Prostate gland (tissue), 2 donors: ENCODE measurements at regions not wholly inside any gene's neighbourhood (a gene's known extent, or its start where the extent isn't known, plus 50 kb on each side); places are given as distances from the start of the nearest gene placed in this dataset.

Experiments
- DNase-seq: peaks from one replicate; pipeline ENCODE4 v3.0.0-alpha.2; 2019; ENCODE audit warnings: low spot score
- H3K27ac ChIP-seq, 2 donors: fragments of 200-600 bp; sonication (generic); 2 replicates each; pipeline ENCODE4 v1.5.1; 2017 to 2019
- H3K27me3 ChIP-seq: fragments of 200-600 bp; sonication (generic); replicated peaks from 2 replicates; pipeline ENCODE4 v1.5.1; 2019; ENCODE audit not compliant: insufficient read depth
- H3K36me3 ChIP-seq, 2 donors: fragments of 200-600 bp; sonication (generic); 1 replicate in 1 of 2; 2 replicates in 1 of 2; pipeline versions ENCODE4 v1.5.1 to v1.8.1; 2017 to 2019
- H3K4me1 ChIP-seq: fragments of 200-600 bp; sonication (generic); replicated peaks from 2 replicates; pipeline ENCODE4 v1.5.1; 2019
- H3K4me3 ChIP-seq, 2 donors: fragments of 200-600 bp; sonication (generic); 2 replicates each; pipeline ENCODE4 v1.5.1; 2017 to 2019
- H3K9me3 ChIP-seq: fragments of 200-600 bp; sonication (generic); 2 replicates; pipeline ENCODE4 v1.5.1; 2017
- CTCF ChIP-seq, 4 experiments: fragments of 200-600 bp in 2 of 4; fragments of 450-650 bp in 2 of 4; sonication (generic) in 2 of 4; IDR thresholded peaks; 1 replicate in 3 of 4; 2 replicates in 1 of 4; pipeline ENCODE4 v1.5.1; 2016 to 2019; ENCODE audit warnings: antibody characterized with exemption in 4 of 4, mild to moderate bottlenecking in 2 of 4, moderate library complexity in 2 of 4
- POLR2A ChIP-seq: fragments of 450-650 bp; IDR thresholded peaks from one replicate; pipeline ENCODE4 v1.6.1; 2016; ENCODE audit warnings: antibody characterized with exemption, mild to moderate bottlenecking
- POLR2AphosphoS5 ChIP-seq: sonication (generic); formaldehyde crosslinking; IDR thresholded peaks from one replicate; pipeline ENCODE4 v1.6.1; 2017; ENCODE audit warnings: antibody characterized with exemption
- WGBS: methylation state at CpG from one replicate; pipeline ENCODE4 v1.1.5; 2018; 5-methylcytosine and 5-hydroxymethylcytosine counted together
- intact Hi-C: fragments of 100-400 bp; cut with DNase I; formaldehyde crosslinking; loops from one replicate; pipeline ENCODE4 v1.14.2; 2022

- H3K27me3 ChIP-seq, result no peaks in the 10 kb centered on the region
Observed at GRCh38 chr1:38657873-38658272, 201.7 kb downstream of the RRAGC start.

GRCh38 chr1:38657207-38657840 is 202.2 kb downstream of the RRAGC start:
- no peaks in the 10 kb centered on the region for H3K27me3 ChIP-seq
- H3K27ac ChIP-seq, result no peak overlapping the region
- H3K4me1 ChIP-seq, result no peaks in the 10 kb centered on the region
- no peaks in the 10 kb centered on the region for H3K36me3 ChIP-seq
- intact Hi-C loops, result no loop called here
- H3K4me3 ChIP-seq, result no peak overlapping the region
- TF ChIP-seq POLR2AphosphoS5, result no peak
- no peak for TF ChIP-seq CTCF (IDR thresholded peaks at IDR 0.05)
- no peak for TF ChIP-seq POLR2A
- 70% methylated on average over 3 of the region's 3 CpGs for WGBS
- no peaks in the 10 kb centered on the region for H3K9me3 ChIP-seq
- no peak for DNase-seq

More at GRCh38 chr1:38657873-38658272, 201.7 kb downstream of the RRAGC start:
- no peaks in the 10 kb centered on the region for H3K36me3 ChIP-seq
- TF ChIP-seq POLR2AphosphoS5, result no peak
- TF ChIP-seq POLR2A, result no peak
- TF ChIP-seq CTCF (IDR thresholded peaks at IDR 0.05), result no peak
- intact Hi-C loops, result no loop called here
- 89% methylated on average over 2 of the region's 2 CpGs for WGBS
- no peak overlapping the region for H3K4me3 ChIP-seq
- H3K4me1 ChIP-seq, result no peaks in the 10 kb centered on the region
- H3K9me3 ChIP-seq, result no peaks in the 10 kb centered on the region
- DNase-seq, result no peak
- no peak overlapping the region for H3K27ac ChIP-seq

GRCh38 chr1:38656726-38657125 is 202.8 kb downstream of the RRAGC start:
- Histone ChIP-seq H3K9me3 (no peaks in the 10 kb centered on the region), H3K4me3 (no peak overlapping the region), H3K4me1 (no peaks in the 10 kb centered on the region), H3K36me3 (no peaks in the 10 kb centered on the region), H3K27ac (no peak overlapping the region), H3K27me3 (no peaks in the 10 kb centered on the region)
- 53% methylated on average over 4 of the region's 4 CpGs for WGBS
- no peak for TF ChIP-seq CTCF (IDR thresholded peaks at IDR 0.05)
- TF ChIP-seq POLR2A, result no peak
- intact Hi-C loops, result no loop called here
- no peak for DNase-seq

- Histone ChIP-seq H3K9me3 (no peaks in the 10 kb centered on the region), H3K4me1 (no peaks in the 10 kb centered on the region), H3K36me3 (no peaks in the 10 kb centered on the region), H3K27ac (no peak overlapping the region), H3K4me3 (no peak overlapping the region), H3K27me3 (no peaks in the 10 kb centered on the region)
- WGBS, result 96% methylated on average over 1 of the region's 1 CpG
- intact Hi-C loops, result no loop called here
- TF ChIP-seq POLR2AphosphoS5 (no peak), POLR2A (no peak), CTCF (IDR thresholded peaks at IDR 0.05) (no peak)
- DNase-seq, result no peak
Observed at GRCh38 chr1:38652217-38652616, 207.4 kb downstream of the RRAGC start.

- Histone ChIP-seq H3K4me1 (no peaks in the 10 kb centered on the region), H3K9me3 (no peaks in the 10 kb centered on the region), H3K4me3 (no peak overlapping the region), H3K36me3 (no peaks in the 10 kb centered on the region), H3K27ac (no peak overlapping the region), H3K27me3 (no peaks in the 10 kb centered on the region)
- intact Hi-C loops, result no loop called here
- no peak for TF ChIP-seq POLR2AphosphoS5
- TF ChIP-seq POLR2A, result no peak
- no peak for TF ChIP-seq CTCF (IDR thresholded peaks at IDR 0.05)
- WGBS, result 68% methylated on average over 8 of the region's 8 CpGs
- DNase-seq, result no peak
Observed at GRCh38 chr1:38651669-38652068, 207.9 kb downstream of the RRAGC start.
